Caki2 (cell line): ENCODE measurements at regions not wholly inside any gene's neighbourhood (a gene's known extent, or its start where the extent isn't known, plus 50 kb on each side); places are given as distances from the start of the nearest gene placed in this dataset.

Experiments
- DNase-seq: peaks from one replicate; pipeline ENCODE4 v3.0.0-alpha.2; 2015; ENCODE audit warnings: low read depth
- in situ Hi-C: cut with HindIII; loops from 2 replicates; pipeline ENCODE4 v1.10.0; 2016; ENCODE audit warnings: low sequenced_read_pairs, low pct_unique_long_range_greater_than_20kb, mixed read lengths

GRCh38 chr17:65477600-65477999 is 83.8 kb downstream of the AXIN2 start:
- in situ Hi-C loops: no loop called here

GRCh38 chr17:65474660-65475059 is 86.8 kb downstream of the AXIN2 start:
- DNase-seq: no peak
- in situ Hi-C loops: no loop called here

More at GRCh38 chr17:65477600-65477999, 83.8 kb downstream of the AXIN2 start:
- no peak for DNase-seq

- DNase-seq: no peak
- in situ Hi-C loops: no loop called here
Observed at GRCh38 chr17:65473985-65474384, 87.5 kb downstream of the AXIN2 start.

GRCh38 chr17:65473363-65473762 is 88.1 kb downstream of the AXIN2 start:
- DNase-seq: no peak
- in situ Hi-C loops: no loop called here

GRCh38 chr17:65472666-65473309 is 88.7 kb downstream of the AXIN2 start:
- in situ Hi-C loops: no loop called here
- DNase-seq: no peak

GRCh38 chr17:65470783-65471182 is 90.7 kb downstream of the AXIN2 start:
- DNase-seq: no peak
- in situ Hi-C loops: no loop called here

- DNase-seq: no peak
- in situ Hi-C loops: no loop called here
Observed at GRCh38 chr17:65468321-65468720, 93.1 kb downstream of the AXIN2 start.

- DNase-seq: no peak
- in situ Hi-C loops: no loop called here
Observed at GRCh38 chr17:65467156-65467555, 94.3 kb downstream of the AXIN2 start.

- in situ Hi-C loops: no loop called here
- DNase-seq: no peak
Observed at GRCh38 chr17:65466547-65466946, 94.9 kb downstream of the AXIN2 start.

- DNase-seq: no peak
- in situ Hi-C loops: no loop called here
Observed at GRCh38 chr17:65463242-65463641, 98.2 kb downstream of the AXIN2 start.

GRCh38 chr17:65459677-65460347 is 101.6 kb downstream of the AXIN2 start:
- in situ Hi-C loops: no loop called here

GRCh38 chr17:65457635-65458257 is 103.7 kb downstream of the AXIN2 start:
- DNase-seq: no peak
- in situ Hi-C loops: no loop called here

More at GRCh38 chr17:65459677-65460347, 101.6 kb downstream of the AXIN2 start:
- no peak for DNase-seq

GRCh38 chr17:65457183-65457582 is 104.3 kb downstream of the AXIN2 start:
- in situ Hi-C loops: no loop called here
- DNase-seq: no peak

- DNase-seq: no peak
- in situ Hi-C loops: no loop called here
Observed at GRCh38 chr17:65456368-65457151, 104.9 kb downstream of the AXIN2 start.

- in situ Hi-C loops: no loop called here
- DNase-seq: no peak
Observed at GRCh38 chr17:65455972-65456343, 105.5 kb downstream of the AXIN2 start.

- in situ Hi-C loops: no loop called here
- DNase-seq: no peak
Observed at GRCh38 chr17:65455154-65455971, 106.1 kb downstream of the AXIN2 start.

GRCh38 chr17:65453204-65453931 is 108.1 kb downstream of the AXIN2 start:
- no peak for DNase-seq
- in situ Hi-C loops: no loop called here

GRCh38 chr17:65449495-65449894 is 112.0 kb downstream of the AXIN2 start:
- no peak for DNase-seq
- in situ Hi-C loops: no loop called here
